ENCODE measurements at regions not wholly inside any gene's neighbourhood (a gene's known extent, or its start where the extent isn't known, plus 50 kb on each side); places are given as distances from the start of the nearest gene placed in this dataset.

DNA sequence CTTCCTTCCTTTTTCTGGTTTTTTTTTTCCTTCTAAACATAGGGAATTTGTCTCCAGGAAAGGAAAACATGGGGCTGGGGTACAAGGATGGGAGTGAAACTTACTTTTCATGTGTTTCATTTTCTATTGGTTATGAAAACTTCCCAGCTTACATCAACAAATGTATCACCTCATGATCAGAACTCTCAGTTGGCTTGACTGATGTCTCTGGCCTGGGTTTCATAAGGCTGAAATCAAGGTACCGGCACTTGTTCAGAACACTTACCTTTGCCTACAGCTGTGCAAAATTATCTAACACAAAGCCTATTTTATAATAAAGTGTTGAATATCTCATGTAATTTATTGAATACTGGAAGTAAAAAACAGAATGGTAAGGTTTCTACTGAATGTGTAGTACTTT, 91.8 kb upstream of the STT3B start:
- DNase-seq (ENCODE audit: low read depth in 4 of 4, low spot score in 3 of 4), result no peak

DNA sequence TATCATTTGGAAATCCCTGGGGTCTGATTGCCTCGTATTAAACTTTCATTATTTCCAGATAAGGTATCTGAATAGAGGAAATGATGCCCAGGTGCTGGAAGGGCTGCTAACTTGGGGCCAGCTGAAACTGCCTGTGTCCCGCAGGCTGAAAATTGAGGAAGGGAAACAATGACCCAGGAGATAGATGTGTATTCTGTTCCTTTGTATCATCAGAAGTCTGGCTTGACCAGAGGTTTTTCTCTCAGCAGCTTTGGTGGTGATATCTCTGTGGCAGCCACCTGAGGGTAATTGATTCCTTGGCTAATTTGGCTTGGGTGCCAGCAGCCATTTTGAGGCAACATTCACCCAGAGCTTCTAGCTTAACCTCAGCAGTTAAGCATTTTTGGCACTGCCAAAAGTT, 90.0 kb upstream of the STT3B start:
- DNase-seq (ENCODE audit: low read depth in 4 of 4, low spot score in 3 of 4), result no peak

DNA sequence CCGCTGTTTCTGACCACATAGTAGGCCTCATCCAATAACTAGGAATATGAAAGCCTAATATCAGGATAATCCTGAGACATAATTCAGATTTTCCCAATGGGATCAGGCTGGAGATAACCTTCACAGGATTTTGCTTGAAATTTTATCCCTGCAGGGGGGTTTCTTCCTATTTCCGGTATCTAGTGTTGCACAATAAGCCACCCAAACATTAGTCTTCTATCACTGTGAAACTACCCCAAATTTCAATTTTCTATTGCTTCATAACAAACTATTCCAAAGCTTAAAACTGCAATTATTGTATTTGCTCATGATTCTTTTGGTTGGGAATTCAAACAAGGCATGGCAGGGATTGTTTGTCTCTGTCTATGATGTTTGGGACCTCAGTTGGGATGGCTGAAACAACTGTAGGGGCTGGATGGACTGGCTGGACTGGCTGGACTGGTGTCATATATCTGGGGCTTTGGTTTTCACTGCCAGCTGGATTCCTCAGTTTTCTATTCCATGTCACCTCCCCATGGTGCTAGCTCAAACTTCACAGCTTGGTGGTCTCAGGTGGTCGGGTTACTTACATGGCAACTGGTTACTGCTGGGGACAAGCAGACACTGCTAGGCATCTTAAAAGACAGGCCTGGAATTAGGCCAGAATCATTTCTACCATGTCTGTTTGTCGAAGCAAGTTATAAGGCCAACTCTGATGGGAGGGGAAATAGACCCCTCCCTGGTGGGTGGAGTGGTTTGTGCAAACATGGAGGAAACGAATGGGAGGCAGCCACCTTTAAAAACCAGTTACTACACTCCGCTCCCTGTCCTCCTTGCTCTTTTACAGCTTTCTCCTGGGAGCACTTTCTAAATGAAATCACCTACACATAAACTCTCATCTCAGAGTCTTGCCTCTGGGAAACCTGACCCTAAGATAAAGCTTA, 88.2 kb upstream of the STT3B start:
- no peak for DNase-seq (ENCODE audit: low read depth in 4 of 4, low spot score in 3 of 4)

DNA sequence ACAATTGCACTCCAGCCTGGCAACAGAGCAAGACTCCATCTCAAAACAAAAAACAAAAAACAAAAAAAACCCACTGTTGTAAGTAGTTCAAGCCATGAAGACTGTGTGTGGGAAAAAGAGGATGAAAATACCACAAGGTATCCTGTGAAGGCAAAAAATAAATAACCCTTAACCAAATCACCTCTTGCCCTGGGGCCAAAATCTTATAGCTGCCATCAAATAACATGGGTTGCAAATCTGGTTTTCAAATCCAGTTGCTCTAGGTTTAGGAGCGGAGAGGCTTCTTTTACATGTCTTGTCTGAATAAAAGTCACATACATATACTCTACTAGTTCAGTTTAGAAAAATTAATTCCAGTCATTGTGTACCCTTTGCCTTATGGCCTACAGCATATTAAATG, 87.0 kb upstream of the STT3B start:
- DNase-seq (ENCODE audit: low read depth in 4 of 4, low spot score in 3 of 4), result no peak

DNA sequence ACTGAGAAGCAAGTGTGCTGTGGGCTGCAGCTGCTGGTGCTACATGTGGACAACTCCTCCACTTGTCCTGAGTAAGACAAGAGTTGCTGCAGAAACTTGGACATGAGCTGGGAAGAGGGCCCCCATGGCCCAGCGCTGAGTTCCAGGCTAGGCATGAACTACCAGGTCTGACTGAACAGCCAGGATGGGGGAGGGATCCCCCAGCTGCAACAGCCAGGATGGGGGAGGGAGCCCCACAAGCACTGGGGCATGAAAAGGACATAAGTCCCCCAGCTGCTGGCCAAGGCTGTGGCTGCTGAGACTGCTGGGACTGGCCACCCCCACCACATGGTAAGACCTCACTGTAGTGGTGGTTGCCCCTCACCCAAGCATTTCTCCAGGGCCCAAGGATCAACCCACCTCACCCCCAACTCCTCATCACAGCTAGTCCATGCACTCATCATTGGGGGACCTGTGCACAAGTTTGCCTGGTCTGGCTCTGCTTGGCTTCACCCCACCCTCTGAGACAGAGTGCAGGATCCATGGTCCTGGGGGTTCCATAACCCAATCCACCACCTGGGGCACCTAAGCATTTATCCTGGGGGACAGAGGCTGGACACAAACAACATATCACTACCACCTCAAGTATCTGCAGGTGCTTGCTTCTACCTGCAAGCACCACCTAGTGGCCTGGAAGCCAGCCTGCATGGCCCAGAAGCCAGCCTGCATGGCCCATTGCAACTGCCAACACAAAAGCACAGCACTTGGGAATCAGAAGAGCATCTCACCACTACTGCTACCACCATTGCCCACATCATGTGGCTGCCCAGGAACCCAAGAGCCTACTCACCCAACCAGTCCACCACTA, 84.5 kb upstream of the STT3B start:
- no peak for DNase-seq (ENCODE audit: low read depth in 4 of 4, low spot score in 3 of 4)

DNA sequence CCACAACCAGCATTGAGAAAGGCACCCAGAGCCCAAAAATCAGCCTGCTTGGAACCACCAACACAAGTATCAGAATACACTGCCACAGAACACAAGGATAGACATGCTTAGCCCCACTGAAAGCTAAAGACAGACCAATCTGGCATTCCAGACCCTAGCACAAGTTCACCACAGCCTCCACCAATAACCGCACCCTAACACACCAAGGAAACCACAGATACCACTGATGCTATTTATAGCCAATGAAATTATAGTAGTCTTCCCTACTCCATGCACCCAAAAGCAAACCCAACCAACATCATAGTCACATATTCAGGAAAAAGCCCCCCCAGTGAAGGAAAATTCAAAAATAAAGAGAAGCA, 83.9 kb upstream of the STT3B start:
- no peak for DNase-seq (ENCODE audit: low read depth in 4 of 4, low spot score in 3 of 4)

DNA sequence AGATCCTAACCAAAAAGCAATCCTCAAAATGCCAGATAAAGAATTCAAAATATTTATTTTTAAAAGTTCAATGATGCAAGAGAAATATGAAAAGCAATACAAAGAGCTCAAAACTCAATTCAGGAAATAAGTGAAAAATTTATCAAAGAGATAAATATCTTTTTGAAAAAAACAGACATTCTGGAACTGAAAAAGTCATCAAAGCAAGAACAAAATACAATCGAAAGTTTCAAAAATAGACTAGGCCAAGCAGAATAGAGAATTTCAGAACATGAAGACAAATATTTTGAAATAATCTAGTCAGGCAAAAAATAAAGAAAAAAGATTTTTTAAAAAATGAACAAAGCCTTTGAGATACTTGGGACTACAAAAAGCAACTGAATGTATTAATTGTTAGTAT, 83.4 kb upstream of the STT3B start:
- DNase-seq (ENCODE audit: low read depth in 4 of 4, low spot score in 3 of 4), result no peak

DNA sequence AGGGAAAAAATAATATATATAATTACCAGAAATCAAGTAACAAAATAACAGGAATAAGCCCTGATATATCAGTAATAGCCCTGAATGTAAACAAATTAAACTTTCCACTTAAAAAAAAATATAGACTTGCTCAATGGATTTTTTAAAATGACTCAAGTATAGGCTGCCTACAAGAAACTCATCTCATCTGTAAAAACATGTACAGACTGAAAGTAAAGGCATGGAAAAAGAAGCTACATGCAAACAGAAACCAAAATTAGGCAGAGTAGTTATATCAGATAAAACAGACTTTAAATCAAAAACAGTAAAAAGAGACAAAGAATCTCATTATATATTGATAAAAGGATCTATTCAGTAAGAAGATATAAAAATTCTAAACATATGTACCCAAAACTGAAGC, 82.4 kb upstream of the STT3B start:
- DNase-seq (ENCODE audit: low read depth in 4 of 4, low spot score in 3 of 4), result no peak

DNA sequence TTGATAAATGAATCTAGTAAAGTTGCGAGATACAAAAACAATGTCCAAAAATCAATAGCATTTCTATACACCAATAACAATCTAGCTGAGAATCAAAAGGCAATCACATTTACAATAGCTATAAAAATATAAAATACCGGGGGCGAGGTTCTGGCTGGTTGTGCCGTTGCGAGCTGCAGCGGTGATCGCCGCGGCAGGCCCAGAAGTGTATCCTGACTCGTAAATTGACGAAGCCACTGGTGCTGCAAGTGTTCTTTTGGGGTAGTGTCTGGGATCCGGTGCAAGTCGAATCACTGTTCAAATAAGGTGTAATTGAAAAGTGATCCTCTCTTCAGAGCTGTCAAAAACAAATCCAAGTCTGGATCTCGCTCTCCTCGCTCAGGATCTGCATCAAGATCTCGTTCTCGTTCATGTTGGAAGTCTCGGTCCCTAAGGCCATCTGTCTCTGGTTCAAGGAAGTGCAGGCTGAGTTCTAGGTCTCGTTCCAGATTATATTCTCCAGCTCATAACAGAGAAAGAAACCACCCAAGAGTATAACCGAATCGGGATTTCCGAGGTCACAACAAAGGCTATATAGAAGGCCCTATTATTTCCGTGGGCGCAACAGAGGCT, 80.1 kb upstream of the STT3B start:
- DNase-seq (ENCODE audit: low read depth in 4 of 4, low spot score in 3 of 4), result no peak

DNA sequence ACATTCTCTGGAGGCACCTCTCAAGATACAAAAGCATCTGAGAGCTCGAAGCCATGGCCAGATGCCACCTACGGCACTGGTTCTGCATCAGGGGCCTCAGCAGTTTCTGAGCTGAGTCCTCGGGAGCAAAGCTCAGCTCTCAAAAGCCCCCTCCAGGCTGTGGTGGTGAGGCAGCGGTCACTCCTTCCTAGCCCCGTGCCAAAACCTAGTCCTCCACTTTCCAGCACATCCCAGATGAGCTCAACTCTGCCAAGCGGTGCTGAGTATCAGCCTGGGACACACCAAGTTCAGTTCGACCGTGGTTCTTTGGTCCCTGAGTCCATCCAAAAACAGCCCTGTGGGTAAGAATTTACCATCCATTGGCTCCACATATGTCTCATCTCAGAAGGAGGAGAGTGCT, 79.3 kb upstream of the STT3B start:
- DNase-seq (ENCODE audit: low read depth in 4 of 4, low spot score in 3 of 4), result no peak

DNA sequence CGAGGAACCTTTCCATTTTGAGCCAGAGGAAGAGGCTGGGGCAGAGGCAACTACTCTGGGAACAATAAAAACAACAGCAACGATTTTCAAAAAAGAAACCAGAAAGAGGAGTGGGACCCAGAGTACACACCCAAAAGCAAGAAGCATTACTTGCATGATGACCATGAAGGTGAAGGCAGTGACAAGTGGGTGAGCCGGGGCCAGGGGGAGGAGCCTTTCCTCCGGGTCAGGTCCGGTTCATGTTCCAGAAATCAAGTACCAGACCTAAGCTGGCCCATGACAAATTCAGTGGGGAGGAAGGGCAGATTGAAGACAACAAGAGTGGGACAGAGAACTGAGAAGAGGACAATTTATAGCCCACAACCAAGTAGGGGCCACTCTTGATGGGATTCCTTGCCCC, 77.2 kb upstream of the STT3B start:
- no peak for DNase-seq (ENCODE audit: low read depth in 4 of 4, low spot score in 3 of 4)

DNA sequence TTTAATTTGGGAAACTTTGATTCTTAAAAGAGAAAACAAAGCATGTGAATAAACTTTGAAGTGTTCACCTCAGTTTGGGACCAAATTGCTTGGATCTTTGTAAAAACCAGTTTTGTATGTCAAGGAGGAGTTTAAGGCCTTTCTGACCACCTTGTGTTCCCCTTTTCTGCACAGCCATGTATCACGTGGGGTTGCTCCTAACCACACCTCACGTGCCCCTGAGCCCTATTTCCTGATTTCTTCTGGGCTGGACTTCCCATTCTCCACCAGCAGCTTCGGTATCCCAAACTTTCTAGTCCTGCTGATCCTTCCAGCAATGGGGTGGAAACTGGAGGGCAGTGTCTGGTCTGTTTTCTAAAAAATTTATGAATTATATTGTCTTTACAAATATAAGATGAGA, 76.4 kb upstream of the STT3B start:
- no peak for DNase-seq (ENCODE audit: low read depth in 4 of 4, low spot score in 3 of 4)

DNA sequence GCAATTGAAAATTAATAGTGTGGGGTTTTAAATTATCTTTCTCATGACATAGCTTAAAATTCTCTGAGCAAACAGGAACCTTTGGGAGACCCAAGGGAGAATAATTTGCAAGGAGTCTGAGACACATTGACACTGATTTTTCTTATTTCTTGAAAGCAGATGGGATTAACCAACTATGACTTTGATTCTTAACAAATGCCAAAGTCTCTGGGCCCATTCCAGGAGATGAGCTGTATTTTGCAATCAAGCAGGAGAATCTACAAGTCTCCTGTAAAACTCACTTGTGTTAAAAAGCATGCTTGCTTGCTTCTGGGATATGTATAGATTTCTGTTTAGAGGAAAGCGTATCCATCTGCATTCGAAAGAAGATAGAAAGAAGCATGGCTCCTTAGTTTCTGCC, 71.3 kb upstream of the STT3B start:
- DNase-seq (ENCODE audit: low read depth in 4 of 4, low spot score in 3 of 4), result no peak

DNA sequence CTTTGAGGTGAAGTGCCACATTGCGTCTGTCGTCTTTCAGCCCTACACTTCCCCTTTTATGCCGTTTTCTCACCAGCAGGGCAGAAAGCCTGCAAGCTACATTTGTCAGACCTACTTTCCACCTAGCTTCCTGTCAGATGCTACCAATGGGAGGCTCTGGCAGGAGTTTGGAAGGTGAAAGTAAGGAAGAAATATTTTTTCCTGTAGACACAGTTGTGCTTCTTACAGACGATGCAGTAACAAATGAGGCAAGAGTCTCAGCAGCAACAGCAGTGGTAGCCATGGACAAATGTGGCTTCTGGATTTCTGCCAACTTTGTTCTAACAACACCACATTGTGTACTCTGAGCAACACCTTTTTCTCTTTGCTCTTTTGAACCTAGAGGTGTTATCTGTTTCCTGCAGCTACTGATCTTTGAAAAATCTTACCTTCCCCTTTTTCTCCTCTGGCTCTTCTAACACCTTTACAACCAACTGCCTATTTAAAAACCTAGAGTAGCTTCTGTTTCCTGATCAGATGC, 70.6 kb upstream of the STT3B start:
- DNase-seq (ENCODE audit: low read depth in 4 of 4, low spot score in 3 of 4), result no peak

DNA sequence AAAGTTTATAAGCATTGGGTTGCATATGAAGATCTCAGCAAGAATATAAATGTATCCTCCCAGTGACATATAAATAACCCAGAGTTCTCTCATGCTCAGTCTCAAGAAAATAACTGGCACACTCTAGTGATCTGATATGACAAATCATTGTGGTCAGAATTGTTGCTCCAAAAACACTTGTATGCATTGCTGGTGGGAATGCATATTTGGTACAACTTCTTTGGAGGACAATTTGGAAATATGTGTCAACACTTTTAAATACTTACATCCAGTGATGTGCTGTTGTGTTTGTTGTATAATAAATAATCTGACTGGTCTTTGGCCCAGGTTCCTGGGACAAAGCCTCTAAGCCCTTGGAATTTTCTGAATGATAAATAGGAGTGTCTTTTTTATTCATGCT, 66.7 kb upstream of the STT3B start:
- no peak for DNase-seq (ENCODE audit: low read depth in 4 of 4, low spot score in 3 of 4)

DNA sequence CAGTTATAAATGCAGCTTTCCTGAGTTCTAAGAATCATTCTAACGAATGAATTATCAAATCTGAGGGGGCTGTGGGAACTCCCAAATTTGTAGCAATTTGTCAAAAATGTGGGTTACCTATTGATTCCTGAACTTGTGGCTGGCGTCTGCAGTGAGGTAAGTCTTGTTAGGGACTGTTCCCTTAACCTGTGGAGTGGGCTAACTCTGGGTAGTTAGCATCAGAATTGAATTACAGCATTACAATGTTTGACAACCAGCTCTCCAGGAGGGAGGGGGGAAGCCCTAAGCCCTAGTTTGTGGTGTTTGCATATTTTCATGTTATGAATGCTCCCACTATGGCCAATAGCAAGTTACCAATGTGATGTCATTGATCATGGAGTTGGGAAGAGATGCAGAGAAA, 65.9 kb upstream of the STT3B start:
- DNase-seq (ENCODE audit: low read depth in 4 of 4, low spot score in 3 of 4), result no peak

DNA sequence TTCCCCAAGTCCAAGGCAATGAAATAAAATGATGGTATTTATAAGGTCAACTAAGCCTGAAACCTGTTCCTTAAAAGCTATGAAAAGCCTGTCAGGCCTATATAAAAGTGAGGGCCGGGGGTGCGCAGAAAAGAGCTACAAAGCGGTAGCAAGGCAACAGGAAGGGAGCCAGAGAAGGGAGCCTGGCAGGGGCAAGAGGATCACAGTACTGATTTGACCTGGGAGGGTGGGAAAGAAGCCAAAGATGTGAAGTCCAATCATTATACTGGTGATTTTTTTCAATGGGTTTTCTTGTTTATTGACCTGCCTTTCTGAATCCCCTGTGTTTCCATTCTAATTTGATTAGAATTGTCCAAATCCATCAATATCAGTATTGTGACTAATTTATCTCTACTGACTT, 64.3 kb upstream of the STT3B start:
- DNase-seq (ENCODE audit: low read depth in 4 of 4, low spot score in 3 of 4), result no peak

DNA sequence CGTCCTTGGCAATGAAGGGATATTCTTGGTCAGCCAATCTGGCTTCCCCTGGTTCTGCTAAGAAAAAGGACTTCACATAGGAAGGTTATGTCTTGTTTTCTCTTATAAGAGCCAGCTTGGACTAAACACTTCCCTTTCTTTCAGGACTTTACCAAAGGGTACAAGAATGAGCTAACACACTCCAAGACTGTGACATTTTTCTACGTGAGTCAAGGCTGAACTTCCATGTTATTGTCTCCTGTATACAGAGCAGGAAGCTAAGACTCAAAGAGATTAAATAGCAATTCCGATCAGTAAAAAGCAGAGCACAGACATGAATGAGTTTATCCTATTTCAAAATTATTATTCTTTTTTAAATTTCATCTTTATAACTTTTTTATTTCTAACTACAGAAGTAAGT, 63.3 kb upstream of the STT3B start:
- DNase-seq (ENCODE audit: low read depth in 4 of 4, low spot score in 3 of 4), result no peak

DNA sequence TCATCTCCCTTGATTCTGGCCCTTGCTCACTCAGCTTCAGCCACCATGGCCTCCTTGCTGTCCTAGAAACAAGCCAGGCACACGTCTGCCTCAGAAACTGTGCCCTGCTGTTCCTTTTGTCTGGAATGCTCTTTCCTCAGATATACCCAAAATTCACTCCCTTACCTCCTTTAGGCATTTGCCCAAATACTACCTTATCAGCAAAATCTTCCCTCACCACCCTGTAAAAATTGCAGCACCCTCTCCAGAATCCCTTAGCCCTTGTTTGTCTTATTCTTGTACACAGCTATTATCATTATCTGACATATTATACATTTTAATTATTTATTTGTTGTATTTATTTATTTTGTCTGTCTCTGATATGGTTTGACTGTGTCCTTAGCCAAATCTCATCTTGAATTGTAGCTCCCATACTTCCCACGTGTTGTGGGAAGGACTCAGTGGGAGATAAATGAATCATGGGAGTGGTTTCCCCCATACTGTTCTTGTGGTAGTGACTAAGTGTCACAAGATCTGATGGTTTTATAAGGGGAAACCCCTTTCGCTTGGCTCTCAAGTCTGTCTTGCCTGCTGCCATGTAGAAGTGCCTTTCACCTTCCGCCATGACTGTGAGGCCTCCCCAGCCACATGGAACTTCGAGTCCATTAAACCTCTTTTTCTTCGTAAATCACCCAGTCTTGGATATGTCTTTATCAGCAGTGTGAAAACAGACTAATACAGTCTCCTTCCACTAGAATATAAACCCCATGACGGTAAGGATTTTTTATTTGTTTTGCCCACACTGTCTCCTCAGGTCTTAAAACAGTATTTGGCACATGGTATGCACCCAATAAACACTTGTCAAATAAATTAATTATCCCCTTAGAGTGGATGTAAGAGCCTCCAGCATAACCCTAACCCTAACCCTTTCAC, 60.0 kb upstream of the STT3B start:
- no peak for DNase-seq (ENCODE audit: low read depth in 4 of 4, low spot score in 3 of 4)

DNA sequence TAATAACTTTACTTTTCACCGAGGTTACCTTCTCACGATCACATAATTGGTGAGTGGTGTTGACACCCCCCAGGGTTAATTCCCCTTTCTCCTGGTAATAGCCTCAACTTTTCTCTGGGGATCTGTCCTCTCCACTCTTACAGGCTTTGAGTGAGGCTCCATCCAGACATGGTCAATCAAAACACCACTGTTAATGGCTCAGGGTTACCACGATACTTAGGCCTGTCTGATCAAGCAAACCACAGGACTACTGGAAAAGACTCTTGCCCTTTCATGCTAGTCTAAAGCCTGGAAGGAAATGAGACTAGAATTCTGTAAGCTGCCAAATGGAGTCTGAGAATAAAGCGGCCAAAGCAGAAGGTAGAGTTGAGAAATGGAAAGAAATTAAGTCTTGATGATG, 56.5 kb upstream of the STT3B start:
- DNase-seq (ENCODE audit: low read depth in 4 of 4, low spot score in 3 of 4), result no peak

All from left renal pelvis (tissue), 4 donors.